GM20000 (cell line): ENCODE measurements at regions not wholly inside any gene's neighbourhood (a gene's known extent, or its start where the extent isn't known, plus 50 kb on each side); places are given as distances from the start of the nearest gene placed in this dataset.

Experiments
- DNase-seq: peaks from one replicate; pipeline ENCODE4 v3.0.0; 2012; ENCODE audit warnings: low spot score
- CTCF ChIP-seq: IDR thresholded peaks from 2 replicates; pipeline ENCODE4 v1.5.1; 2012; ENCODE audit warnings: mild to moderate bottlenecking, control low read depth; ENCODE audit errors: extremely low read depth, missing control alignments

GRCh38 chr10:110404825-110405224 is 92.9 kb upstream of the DUSP5 start:
- no peak for TF ChIP-seq CTCF

GRCh38 chr10:110405380-110405779 is 92.3 kb upstream of the DUSP5 start:
- no peak for DNase-seq
- TF ChIP-seq CTCF = no peak

More at GRCh38 chr10:110404825-110405224, 92.9 kb upstream of the DUSP5 start:
- DNase-seq = no peak

- no peak for DNase-seq
- TF ChIP-seq CTCF = no peak
These were observed 90.2 kb upstream of the DUSP5 start for GRCh38 chr10:110407301-110408170.

GRCh38 chr10:110408203-110408871 is 89.4 kb upstream of the DUSP5 start:
- DNase-seq = no peak
- no peak for TF ChIP-seq CTCF

- no peak for TF ChIP-seq CTCF
These were observed 88.8 kb upstream of the DUSP5 start for GRCh38 chr10:110408943-110409342.

GRCh38 chr10:110409488-110409887 is 88.2 kb upstream of the DUSP5 start:
- no peak for TF ChIP-seq CTCF
- no peak for DNase-seq

More at GRCh38 chr10:110408943-110409342, 88.8 kb upstream of the DUSP5 start:
- no peak for DNase-seq

- TF ChIP-seq CTCF = no peak
- peak; percentile 50 for DNase-seq
These were observed 87.8 kb upstream of the DUSP5 start for GRCh38 chr10:110409926-110410325.
